HL-60 (cell line): ENCODE measurements at regions not wholly inside any gene's neighbourhood (a gene's known extent, or its start where the extent isn't known, plus 50 kb on each side); places are given as distances from the start of the nearest gene placed in this dataset.

Source experiments
- DNase-seq, 2 experiments: peaks; one replicate each; pipeline ENCODE4 v3.0.0-alpha.2; 2010 to 2020; ENCODE audit warnings: low read depth in 1 of 2, low spot score in 1 of 2
- H3K27ac ChIP-seq: fragments of 250-450 bp; sonication (Bioruptor Pico); replicated peaks from 2 replicates; pipeline ENCODE4 v1.5.1; 2020; ENCODE audit warnings: mild to moderate bottlenecking, moderate library complexity
- H3K27me3 ChIP-seq: fragments of 250-450 bp; sonication (Bioruptor Pico); 2 replicates; pipeline ENCODE4 v1.5.1; 2021; ENCODE audit warnings: mild to moderate bottlenecking, moderate library complexity; ENCODE audit not compliant: insufficient read depth, poor library complexity, severe bottlenecking
- H3K4me3 ChIP-seq: replicated peaks from 2 replicates; pipeline ENCODE4 v1.5.1; 2011; ENCODE audit warnings: mild to moderate bottlenecking, control low read depth, low read length; ENCODE audit not compliant: insufficient read depth
- GABPA ChIP-seq: IDR thresholded peaks from 2 replicates; pipeline ENCODE4 v1.6.1; 2012; ENCODE audit warnings: low read depth
- POLR2AphosphoS5 ChIP-seq: IDR thresholded peaks from 2 replicates; pipeline ENCODE4 v1.6.1; 2012; ENCODE audit warnings: low read depth
- SPI1 ChIP-seq: IDR thresholded peaks from 2 replicates; pipeline ENCODE4 v1.6.1; 2012; ENCODE audit warnings: low read depth, mild to moderate bottlenecking, borderline replicate concordance
- TF ChIP-seq, protein P1 (sequence below): IDR thresholded peaks from one replicate; pipeline ENCODE4 v1.5.1; 2011; ENCODE audit warnings: low read length, control low read depth, inconsistent platforms; ENCODE audit not compliant: insufficient read depth
- TF ChIP-seq, protein P2 (sequence below): IDR thresholded peaks from 2 replicates; pipeline ENCODE4 v1.6.1; 2012; ENCODE audit warnings: low read depth; ENCODE audit not compliant: insufficient replicate concordance

DNA sequence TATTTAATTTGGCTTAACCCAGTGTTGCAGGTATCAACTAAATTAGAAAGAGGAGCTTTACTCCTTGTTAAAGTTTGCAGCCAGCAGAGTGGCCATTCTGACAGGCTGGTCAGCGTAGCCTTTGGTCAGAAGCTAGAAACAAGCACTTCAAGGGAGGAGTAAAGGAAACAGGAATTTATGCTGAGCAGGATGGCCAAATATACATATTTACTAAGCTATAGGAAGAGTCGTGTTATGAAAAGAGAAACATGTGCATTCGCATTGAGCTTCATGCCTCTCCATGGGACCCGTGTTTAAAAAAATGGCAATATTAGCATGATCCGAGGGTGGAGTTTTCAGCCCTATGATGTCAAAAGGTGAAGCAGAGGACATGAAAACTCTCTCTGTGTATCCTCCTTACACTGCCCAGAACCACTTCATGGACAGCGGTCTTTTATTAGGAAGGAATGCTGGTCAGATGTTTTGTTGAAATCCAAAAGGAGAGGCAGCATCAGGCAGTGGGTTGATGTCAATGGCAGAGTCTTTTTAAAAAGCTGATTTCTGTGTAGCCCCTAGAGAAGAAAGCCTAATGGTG is 71.8 kb upstream of the MAPK10 start:
- DNase-seq = no peak

DNA sequence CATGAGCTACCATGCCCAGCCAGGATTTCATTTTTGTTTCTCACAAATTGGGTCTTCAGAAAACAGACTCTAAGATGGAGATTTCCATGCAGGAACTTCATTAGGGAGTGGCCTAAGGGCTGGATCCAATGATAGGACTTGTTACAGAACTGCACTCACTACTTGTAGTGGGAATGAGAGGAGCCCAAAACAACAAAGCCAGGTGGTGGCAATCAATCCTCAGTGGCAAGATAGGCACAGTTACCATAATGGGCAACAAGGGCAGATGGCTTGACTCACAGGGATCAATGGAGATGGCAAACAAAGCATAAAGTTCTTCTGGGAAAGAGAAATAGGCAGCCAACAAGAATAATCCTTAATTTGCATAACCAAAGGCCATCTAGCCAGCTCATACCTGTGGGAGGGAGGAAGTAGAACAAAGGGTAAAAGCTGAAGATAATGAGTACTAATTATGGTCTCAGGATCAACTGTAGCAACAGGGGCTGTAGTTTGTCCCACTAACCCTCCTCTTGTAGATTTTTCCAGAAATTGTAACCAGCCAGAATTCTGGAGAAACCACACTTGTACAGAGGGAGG is 72.8 kb upstream of the MAPK10 start:
- no peak for DNase-seq
- H3K4me3 ChIP-seq = no peak overlapping the region
- H3K27me3 ChIP-seq = no peaks in the 10 kb centered on the region
- TF ChIP-seq, protein P1, sequence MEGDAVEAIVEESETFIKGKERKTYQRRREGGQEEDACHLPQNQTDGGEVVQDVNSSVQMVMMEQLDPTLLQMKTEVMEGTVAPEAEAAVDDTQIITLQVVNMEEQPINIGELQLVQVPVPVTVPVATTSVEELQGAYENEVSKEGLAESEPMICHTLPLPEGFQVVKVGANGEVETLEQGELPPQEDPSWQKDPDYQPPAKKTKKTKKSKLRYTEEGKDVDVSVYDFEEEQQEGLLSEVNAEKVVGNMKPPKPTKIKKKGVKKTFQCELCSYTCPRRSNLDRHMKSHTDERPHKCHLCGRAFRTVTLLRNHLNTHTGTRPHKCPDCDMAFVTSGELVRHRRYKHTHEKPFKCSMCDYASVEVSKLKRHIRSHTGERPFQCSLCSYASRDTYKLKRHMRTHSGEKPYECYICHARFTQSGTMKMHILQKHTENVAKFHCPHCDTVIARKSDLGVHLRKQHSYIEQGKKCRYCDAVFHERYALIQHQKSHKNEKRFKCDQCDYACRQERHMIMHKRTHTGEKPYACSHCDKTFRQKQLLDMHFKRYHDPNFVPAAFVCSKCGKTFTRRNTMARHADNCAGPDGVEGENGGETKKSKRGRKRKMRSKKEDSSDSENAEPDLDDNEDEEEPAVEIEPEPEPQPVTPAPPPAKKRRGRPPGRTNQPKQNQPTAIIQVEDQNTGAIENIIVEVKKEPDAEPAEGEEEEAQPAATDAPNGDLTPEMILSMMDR = no peak
- no peak overlapping the region for H3K27ac ChIP-seq

More for the DNA sequence above, 71.8 kb upstream of the MAPK10 start:
- H3K27me3 ChIP-seq = no peaks in the 10 kb centered on the region
- H3K4me3 ChIP-seq = no peak overlapping the region
- TF ChIP-seq, protein P2, sequence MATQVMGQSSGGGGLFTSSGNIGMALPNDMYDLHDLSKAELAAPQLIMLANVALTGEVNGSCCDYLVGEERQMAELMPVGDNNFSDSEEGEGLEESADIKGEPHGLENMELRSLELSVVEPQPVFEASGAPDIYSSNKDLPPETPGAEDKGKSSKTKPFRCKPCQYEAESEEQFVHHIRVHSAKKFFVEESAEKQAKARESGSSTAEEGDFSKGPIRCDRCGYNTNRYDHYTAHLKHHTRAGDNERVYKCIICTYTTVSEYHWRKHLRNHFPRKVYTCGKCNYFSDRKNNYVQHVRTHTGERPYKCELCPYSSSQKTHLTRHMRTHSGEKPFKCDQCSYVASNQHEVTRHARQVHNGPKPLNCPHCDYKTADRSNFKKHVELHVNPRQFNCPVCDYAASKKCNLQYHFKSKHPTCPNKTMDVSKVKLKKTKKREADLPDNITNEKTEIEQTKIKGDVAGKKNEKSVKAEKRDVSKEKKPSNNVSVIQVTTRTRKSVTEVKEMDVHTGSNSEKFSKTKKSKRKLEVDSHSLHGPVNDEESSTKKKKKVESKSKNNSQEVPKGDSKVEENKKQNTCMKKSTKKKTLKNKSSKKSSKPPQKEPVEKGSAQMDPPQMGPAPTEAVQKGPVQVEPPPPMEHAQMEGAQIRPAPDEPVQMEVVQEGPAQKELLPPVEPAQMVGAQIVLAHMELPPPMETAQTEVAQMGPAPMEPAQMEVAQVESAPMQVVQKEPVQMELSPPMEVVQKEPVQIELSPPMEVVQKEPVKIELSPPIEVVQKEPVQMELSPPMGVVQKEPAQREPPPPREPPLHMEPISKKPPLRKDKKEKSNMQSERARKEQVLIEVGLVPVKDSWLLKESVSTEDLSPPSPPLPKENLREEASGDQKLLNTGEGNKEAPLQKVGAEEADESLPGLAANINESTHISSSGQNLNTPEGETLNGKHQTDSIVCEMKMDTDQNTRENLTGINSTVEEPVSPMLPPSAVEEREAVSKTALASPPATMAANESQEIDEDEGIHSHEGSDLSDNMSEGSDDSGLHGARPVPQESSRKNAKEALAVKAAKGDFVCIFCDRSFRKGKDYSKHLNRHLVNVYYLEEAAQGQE = no peak
- TF ChIP-seq SPI1 = no peak
- H3K27ac ChIP-seq = no peak overlapping the region

DNA sequence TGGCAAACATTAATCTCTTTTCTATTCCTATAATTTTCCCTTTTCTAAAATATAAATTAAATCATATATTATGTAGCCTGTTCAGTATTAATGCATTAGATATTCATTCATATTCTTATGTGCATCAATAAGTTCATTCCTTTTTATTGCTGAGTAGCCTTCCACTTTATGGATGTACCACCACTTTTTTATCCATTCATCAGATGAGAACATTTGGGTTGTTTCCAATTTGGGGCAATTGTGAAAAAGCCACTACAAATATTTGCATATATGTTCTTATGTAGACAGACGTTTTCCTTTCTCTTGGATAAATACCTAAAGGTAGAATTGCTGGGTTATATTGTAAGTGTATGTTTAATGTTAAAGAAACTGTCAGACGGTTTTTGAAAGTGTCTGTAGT is 79.4 kb upstream of the MAPK10 start:
- TF ChIP-seq, protein P1 = no peak
- TF ChIP-seq, protein P2 = no peak
- TF ChIP-seq SPI1 = no peak
- no peak for TF ChIP-seq POLR2AphosphoS5
- no peak for TF ChIP-seq GABPA
- H3K27me3 ChIP-seq = no peaks in the 10 kb centered on the region

DNA sequence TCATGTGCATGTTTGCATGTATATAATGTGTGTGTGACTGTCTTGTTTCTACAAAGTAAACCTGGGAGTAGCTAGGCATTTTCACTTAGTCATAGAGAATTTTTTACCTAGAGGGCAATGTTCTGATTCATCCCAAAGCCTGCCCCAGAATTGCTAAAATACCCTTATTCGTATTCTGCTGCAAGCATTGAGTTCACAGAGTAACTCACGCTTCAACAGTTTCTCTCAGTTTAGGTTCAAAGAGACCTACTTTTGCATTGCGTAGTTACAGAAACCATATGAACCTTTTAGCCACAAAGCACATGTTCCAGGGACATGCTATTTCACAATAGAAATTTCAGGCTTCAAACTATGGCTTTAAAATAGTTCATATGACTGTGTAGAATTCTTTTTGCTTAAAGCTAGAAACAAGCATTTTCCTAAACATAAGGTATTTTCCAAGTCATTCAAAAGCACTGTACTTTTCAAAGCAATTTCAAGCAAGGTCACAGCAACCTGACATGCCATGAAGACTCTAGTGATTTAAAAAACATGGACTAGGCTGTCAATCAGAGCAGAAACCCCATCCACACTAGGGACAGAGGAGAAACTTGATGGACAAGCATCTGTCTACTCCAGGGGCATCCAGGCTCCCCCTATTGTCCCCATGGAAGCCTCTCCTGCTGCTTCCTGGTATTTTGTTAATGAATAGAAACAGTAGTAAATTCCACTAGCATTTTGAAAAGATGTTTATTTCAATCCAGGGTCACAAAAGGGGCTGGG is 81.5 kb upstream of the MAPK10 start:
- Histone ChIP-seq H3K4me3 (no peak overlapping the region), H3K27ac (no peak overlapping the region), H3K27me3 (no peaks in the 10 kb centered on the region)
- no peak for DNase-seq
- TF ChIP-seq, protein P2 = no peak
- TF ChIP-seq POLR2AphosphoS5 (no peak), SPI1 (no peak), GABPA (no peak)
- TF ChIP-seq, protein P1 = no peak

More for the DNA sequence above, 79.4 kb upstream of the MAPK10 start:
- no peak for DNase-seq
- H3K4me3 ChIP-seq = no peak overlapping the region
- H3K27ac ChIP-seq = no peak overlapping the region
